SK-N-SH treated with all-trans-retinoic acid at 6 μM for 48 hours (cell line): ENCODE measurements at regions not wholly inside any gene's neighbourhood (a gene's known extent, or its start where the extent isn't known, plus 50 kb on each side); places are given as distances from the start of the nearest gene placed in this dataset.

Source experiments
- ATAC-seq: fragments of 200-7000 bp; cut with Tn5 transposase; 3 replicates; pipeline ENCODE4 v1.9.1; 2020; ENCODE audit warnings: mild to moderate bottlenecking, moderate library complexity
- ARNTL ChIP-seq: fragments of 450-650 bp; formaldehyde crosslinking; IDR thresholded peaks from 2 replicates; pipeline ENCODE4 v1.5.0; 2020; ENCODE audit warnings: low read depth, mild to moderate bottlenecking, moderate library complexity, borderline replicate concordance
- BACH2 ChIP-seq: fragments of 250-450 bp; sonication (Bioruptor Pico); IDR thresholded peaks from 2 replicates; pipeline ENCODE4 v1.9.0; 2021; ENCODE audit warnings: mild to moderate bottlenecking, borderline replicate concordance
- CSDC2 ChIP-seq: fragments of 250-450 bp; sonication (Bioruptor Pico); IDR thresholded peaks from 2 replicates; pipeline ENCODE4 v1.5.0; 2020; ENCODE audit warnings: mild to moderate bottlenecking, moderate library complexity
- ESRRG ChIP-seq: fragments of 250-450 bp; sonication (Bioruptor Pico); IDR thresholded peaks from 2 replicates; pipeline ENCODE4 v1.6.1; 2021; ENCODE audit warnings: mild to moderate bottlenecking
- GLIS3 ChIP-seq: fragments of 250-450 bp; sonication (Bioruptor Pico); IDR thresholded peaks from 2 replicates; pipeline ENCODE4 v1.5.0; 2020; ENCODE audit warnings: mild to moderate bottlenecking, moderate library complexity
- ISL1 ChIP-seq: fragments of 250-450 bp; sonication (Bioruptor Pico); IDR thresholded peaks from 2 replicates; pipeline ENCODE4 v2.1.2; 2022; ENCODE audit warnings: mild to moderate bottlenecking, moderate library complexity
- OSR1 ChIP-seq: fragments of 250-450 bp; sonication (Bioruptor Pico); IDR thresholded peaks from 2 replicates; pipeline ENCODE4 v1.8.0; 2022; ENCODE audit warnings: moderate library complexity, mild to moderate bottlenecking, inconsistent platforms
- PPARA ChIP-seq: fragments of 250-450 bp; sonication (Bioruptor Pico); IDR thresholded peaks from 2 replicates; pipeline ENCODE4 v1.5.0; 2020; ENCODE audit warnings: mild to moderate bottlenecking, borderline replicate concordance
- RARB ChIP-seq: fragments of 250-450 bp; sonication (Bioruptor Pico); IDR thresholded peaks from 2 replicates; pipeline ENCODE4 v1.8.0; 2021; ENCODE audit warnings: mild to moderate bottlenecking, moderate library complexity
- SNAI2 ChIP-seq: fragments of 250-450 bp; sonication (Bioruptor Pico); IDR thresholded peaks from 2 replicates; pipeline ENCODE4 v1.5.0; 2020; ENCODE audit warnings: mild to moderate bottlenecking, moderate library complexity
- TCF4 ChIP-seq: fragments of 250-450 bp; sonication (Bioruptor Pico); IDR thresholded peaks from 2 replicates; pipeline ENCODE4 v1.8.0; 2021; ENCODE audit warnings: mild to moderate bottlenecking, moderate library complexity, borderline replicate concordance
- TOX ChIP-seq: fragments of 250-450 bp; sonication (Bioruptor Pico); IDR thresholded peaks from 2 replicates; pipeline ENCODE4 v1.8.0; 2021; ENCODE audit warnings: mild to moderate bottlenecking, moderate library complexity, borderline replicate concordance
- ZFP3 ChIP-seq: fragments of 250-450 bp; sonication (Bioruptor Pico); IDR thresholded peaks from 2 replicates; pipeline ENCODE4 v1.5.0; 2020; ENCODE audit warnings: mild to moderate bottlenecking, moderate library complexity
- ZFP30 ChIP-seq: fragments of 450-650 bp; formaldehyde crosslinking; IDR thresholded peaks from 2 replicates; pipeline ENCODE4 v1.5.0; 2022; ENCODE audit warnings: mild to moderate bottlenecking, moderate library complexity
- ZNF565 ChIP-seq: fragments of 450-650 bp; formaldehyde crosslinking; conservative IDR thresholded peaks from 2 replicates; pipeline ENCODE4 v1.5.0; 2020; ENCODE audit warnings: low read depth, mild to moderate bottlenecking, moderate library complexity
- ZNF70 ChIP-seq: fragments of 450-650 bp; formaldehyde crosslinking; IDR thresholded peaks from 2 replicates; pipeline ENCODE4 v1.5.0; 2020; ENCODE audit warnings: mild to moderate bottlenecking, moderate library complexity
- ZNF8 ChIP-seq: fragments of 450-650 bp; formaldehyde crosslinking; IDR thresholded peaks from 2 replicates; pipeline ENCODE4 v1.5.0; 2020; ENCODE audit warnings: mild to moderate bottlenecking, moderate library complexity
- TF ChIP-seq, protein P1 (sequence below): fragments of 250-450 bp; sonication (Bioruptor Pico); IDR thresholded peaks from 2 replicates; pipeline ENCODE4 v1.5.1; 2020; ENCODE audit warnings: low read depth, mild to moderate bottlenecking, moderate library complexity
- TF ChIP-seq, protein P2 (sequence below): fragments of 250-450 bp; sonication (Bioruptor Pico); IDR thresholded peaks from 2 replicates; pipeline ENCODE4 v1.8.0; 2021; ENCODE audit warnings: low read depth, mild to moderate bottlenecking, moderate library complexity, borderline replicate concordance
- TF ChIP-seq, protein P3 (sequence below): fragments of 250-450 bp; sonication (Bioruptor Pico); IDR thresholded peaks from 2 replicates; pipeline ENCODE4 v1.5.0; 2020; ENCODE audit warnings: mild to moderate bottlenecking, moderate library complexity
- TF ChIP-seq, protein P4 (sequence below): fragments of 250-450 bp; sonication (Bioruptor Pico); IDR thresholded peaks from 2 replicates; pipeline ENCODE4 v1.8.0; 2020; ENCODE audit warnings: mild to moderate bottlenecking, moderate library complexity, borderline replicate concordance

DNA sequence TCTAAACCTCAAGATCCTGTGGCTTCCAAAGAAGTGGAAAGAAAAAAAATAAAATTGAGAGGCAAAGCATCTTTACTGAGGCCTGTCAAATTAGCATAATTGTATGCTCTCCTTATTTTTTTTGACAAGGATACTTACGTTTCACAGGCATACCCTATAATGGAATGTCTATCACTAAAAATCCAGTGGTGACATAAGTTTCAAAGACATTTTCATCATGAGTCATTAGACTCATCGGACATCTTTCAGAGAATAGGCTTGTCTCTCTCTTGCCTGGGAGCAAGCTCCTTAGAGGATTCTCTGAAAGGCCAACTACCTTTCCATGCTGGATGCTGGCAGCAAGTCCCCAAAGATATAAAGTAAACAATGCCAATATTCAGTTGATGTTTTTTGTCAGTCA is 380.7 kb upstream of the STEAP1 start:
- no peak for TF ChIP-seq ARNTL (CRISPR knock-in tag)
- TF ChIP-seq, protein P1, sequence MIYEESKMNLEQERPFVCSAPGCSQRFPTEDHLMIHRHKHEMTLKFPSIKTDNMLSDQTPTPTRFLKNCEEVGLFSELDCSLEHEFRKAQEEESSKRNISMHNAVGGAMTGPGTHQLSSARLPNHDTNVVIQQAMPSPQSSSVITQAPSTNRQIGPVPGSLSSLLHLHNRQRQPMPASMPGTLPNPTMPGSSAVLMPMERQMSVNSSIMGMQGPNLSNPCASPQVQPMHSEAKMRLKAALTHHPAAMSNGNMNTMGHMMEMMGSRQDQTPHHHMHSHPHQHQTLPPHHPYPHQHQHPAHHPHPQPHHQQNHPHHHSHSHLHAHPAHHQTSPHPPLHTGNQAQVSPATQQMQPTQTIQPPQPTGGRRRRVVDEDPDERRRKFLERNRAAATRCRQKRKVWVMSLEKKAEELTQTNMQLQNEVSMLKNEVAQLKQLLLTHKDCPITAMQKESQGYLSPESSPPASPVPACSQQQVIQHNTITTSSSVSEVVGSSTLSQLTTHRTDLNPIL: no peak
- no peak for TF ChIP-seq RARB (CRISPR knock-in tag)
- TF ChIP-seq ZFP30 (CRISPR knock-in tag): no peak
- TF ChIP-seq ZNF8 (CRISPR knock-in tag): no peak
- TF ChIP-seq OSR1 (CRISPR knock-in tag): no peak
- no peak for TF ChIP-seq ZFP3 (CRISPR knock-in tag)
- TF ChIP-seq GLIS3 (CRISPR knock-in tag): no peak
- TF ChIP-seq ZNF70 (CRISPR knock-in tag): no peak
- TF ChIP-seq ZNF565 (CRISPR knock-in tag): no peak
- TF ChIP-seq, protein P2, sequence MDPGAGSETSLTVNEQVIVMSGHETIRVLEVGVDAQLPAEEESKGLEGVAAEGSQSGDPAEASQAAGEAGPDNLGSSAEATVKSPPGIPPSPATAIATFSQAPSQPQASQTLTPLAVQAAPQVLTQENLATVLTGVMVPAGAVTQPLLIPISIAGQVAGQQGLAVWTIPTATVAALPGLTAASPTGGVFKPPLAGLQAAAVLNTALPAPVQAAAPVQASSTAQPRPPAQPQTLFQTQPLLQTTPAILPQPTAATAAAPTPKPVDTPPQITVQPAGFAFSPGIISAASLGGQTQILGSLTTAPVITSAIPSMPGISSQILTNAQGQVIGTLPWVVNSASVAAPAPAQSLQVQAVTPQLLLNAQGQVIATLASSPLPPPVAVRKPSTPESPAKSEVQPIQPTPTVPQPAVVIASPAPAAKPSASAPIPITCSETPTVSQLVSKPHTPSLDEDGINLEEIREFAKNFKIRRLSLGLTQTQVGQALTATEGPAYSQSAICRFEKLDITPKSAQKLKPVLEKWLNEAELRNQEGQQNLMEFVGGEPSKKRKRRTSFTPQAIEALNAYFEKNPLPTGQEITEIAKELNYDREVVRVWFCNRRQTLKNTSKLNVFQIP (CRISPR knock-in tag): no peak
- TF ChIP-seq, protein P3, sequence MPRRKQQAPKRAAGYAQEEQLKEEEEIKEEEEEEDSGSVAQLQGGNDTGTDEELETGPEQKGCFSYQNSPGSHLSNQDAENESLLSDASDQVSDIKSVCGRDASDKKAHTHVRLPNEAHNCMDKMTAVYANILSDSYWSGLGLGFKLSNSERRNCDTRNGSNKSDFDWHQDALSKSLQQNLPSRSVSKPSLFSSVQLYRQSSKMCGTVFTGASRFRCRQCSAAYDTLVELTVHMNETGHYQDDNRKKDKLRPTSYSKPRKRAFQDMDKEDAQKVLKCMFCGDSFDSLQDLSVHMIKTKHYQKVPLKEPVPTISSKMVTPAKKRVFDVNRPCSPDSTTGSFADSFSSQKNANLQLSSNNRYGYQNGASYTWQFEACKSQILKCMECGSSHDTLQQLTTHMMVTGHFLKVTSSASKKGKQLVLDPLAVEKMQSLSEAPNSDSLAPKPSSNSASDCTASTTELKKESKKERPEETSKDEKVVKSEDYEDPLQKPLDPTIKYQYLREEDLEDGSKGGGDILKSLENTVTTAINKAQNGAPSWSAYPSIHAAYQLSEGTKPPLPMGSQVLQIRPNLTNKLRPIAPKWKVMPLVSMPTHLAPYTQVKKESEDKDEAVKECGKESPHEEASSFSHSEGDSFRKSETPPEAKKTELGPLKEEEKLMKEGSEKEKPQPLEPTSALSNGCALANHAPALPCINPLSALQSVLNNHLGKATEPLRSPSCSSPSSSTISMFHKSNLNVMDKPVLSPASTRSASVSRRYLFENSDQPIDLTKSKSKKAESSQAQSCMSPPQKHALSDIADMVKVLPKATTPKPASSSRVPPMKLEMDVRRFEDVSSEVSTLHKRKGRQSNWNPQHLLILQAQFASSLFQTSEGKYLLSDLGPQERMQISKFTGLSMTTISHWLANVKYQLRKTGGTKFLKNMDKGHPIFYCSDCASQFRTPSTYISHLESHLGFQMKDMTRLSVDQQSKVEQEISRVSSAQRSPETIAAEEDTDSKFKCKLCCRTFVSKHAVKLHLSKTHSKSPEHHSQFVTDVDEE (CRISPR knock-in tag): no peak
- TF ChIP-seq ESRRG (CRISPR knock-in tag): no peak
- no peak for TF ChIP-seq TCF4 (CRISPR knock-in tag)
- no peak for TF ChIP-seq BACH2 (CRISPR knock-in tag)
- TF ChIP-seq, protein P4, sequence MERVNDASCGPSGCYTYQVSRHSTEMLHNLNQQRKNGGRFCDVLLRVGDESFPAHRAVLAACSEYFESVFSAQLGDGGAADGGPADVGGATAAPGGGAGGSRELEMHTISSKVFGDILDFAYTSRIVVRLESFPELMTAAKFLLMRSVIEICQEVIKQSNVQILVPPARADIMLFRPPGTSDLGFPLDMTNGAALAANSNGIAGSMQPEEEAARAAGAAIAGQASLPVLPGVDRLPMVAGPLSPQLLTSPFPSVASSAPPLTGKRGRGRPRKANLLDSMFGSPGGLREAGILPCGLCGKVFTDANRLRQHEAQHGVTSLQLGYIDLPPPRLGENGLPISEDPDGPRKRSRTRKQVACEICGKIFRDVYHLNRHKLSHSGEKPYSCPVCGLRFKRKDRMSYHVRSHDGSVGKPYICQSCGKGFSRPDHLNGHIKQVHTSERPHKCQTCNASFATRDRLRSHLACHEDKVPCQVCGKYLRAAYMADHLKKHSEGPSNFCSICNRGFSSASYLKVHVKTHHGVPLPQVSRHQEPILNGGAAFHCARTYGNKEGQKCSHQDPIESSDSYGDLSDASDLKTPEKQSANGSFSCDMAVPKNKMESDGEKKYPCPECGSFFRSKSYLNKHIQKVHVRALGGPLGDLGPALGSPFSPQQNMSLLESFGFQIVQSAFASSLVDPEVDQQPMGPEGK (CRISPR knock-in tag): no peak
- TF ChIP-seq PPARA (CRISPR knock-in tag): no peak
- no peak for TF ChIP-seq SNAI2
- ATAC-seq: no peak

DNA sequence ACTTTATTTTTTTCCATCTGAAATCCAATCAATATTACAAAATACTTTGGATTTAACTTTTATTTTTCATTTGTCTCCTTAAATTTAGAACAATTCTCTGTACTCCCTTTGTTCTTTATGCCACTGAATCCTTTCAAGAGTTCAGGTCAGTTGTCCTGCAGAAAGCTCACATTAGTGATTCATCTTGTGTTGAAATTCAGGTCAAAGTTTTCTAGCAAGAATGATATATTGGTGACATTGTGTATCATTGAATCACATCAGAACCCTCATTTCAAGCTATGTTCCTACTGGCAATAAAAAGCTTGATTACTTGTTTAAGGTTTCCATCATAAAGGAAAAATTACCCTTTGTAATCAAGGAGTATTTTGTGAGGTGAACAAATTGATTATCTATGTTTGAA is 378.8 kb upstream of the STEAP1 start:
- TF ChIP-seq ZNF70 (CRISPR knock-in tag): no peak
- TF ChIP-seq ZNF565 (CRISPR knock-in tag): no peak
- TF ChIP-seq, protein P4 (CRISPR knock-in tag): no peak
- TF ChIP-seq ESRRG (CRISPR knock-in tag): no peak
- no peak for TF ChIP-seq ISL1 (CRISPR knock-in tag)

DNA sequence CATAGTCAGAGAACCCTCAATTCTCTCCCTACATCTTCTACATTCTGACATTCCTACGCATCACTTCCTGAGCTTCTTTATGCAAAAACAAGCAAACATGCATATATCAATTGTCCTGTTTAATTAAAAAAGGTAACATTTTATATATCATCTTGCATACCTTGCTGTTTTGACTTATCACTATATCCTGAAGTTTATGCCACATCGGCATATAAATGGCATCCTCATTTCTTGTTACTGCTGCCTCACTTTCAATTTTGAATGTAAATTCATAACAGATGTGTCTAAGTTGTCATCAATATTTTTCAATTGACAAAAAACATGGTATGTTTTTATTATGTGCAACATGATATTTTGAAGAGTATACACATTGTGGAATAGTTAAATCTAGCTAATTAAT is 377.3 kb upstream of the STEAP1 start:
- no peak for TF ChIP-seq TOX (CRISPR knock-in tag)
- TF ChIP-seq CSDC2 (CRISPR knock-in tag): no peak
- no peak for TF ChIP-seq ESRRG (CRISPR knock-in tag)
- no peak for ATAC-seq

More for the DNA sequence above, 378.8 kb upstream of the STEAP1 start:
- ATAC-seq: no peak
